ENCODE measurements at regions not wholly inside any gene's neighbourhood (a gene's known extent, or its start where the extent isn't known, plus 50 kb on each side); places are given as distances from the start of the nearest gene placed in this dataset.

- no peak overlapping the region for H3K4me3 ChIP-seq (ENCODE audit: low read depth, low read length)
- TF ChIP-seq CTCF (IDR thresholded peaks at IDR 0.05; ENCODE audit: control insufficient read depth, extremely low read depth, insufficient read depth), result no peak
- no peak for DNase-seq (ENCODE audit: low read depth)
Observed at GRCh38 chr5:2190549-2190948, 307.8 kb upstream of the IRX4 start.

- no peak overlapping the region for H3K4me3 ChIP-seq (ENCODE audit: low read depth, low read length)
- TF ChIP-seq CTCF (IDR thresholded peaks at IDR 0.05; ENCODE audit: control insufficient read depth, extremely low read depth, insufficient read depth), result no peak
- no peak for DNase-seq (ENCODE audit: low read depth)
Observed at GRCh38 chr5:2188661-2189060, 305.9 kb upstream of the IRX4 start.

DNA sequence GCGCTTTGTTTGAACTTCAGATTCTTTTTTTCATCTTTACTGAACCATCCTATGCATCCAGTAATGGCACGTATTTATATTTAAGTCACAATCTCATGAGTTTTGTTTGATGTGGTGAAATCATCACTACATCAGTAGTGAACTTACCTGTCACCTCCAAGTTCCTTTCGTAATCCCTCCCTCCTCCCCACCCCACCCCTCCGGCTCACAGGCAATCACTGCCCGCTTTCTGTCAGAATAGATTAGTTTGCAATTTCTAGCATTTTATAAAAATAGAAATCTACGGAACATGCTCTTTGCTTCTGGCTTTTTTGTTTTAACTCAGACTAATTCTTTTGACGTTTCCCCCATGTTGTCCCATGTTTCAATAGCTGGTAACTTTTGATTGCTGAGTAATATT, 305.4 kb upstream of the IRX4 start:
- no peak overlapping the region for H3K4me3 ChIP-seq (ENCODE audit: low read depth, low read length)
- TF ChIP-seq CTCF (IDR thresholded peaks at IDR 0.05; ENCODE audit: control insufficient read depth, extremely low read depth, insufficient read depth), result no peak
- DNase-seq (ENCODE audit: low read depth), result no peak

- no peak for TF ChIP-seq CTCF (IDR thresholded peaks at IDR 0.05; ENCODE audit: control insufficient read depth, extremely low read depth, insufficient read depth)
Observed at GRCh38 chr5:2187687-2188086, 305.0 kb upstream of the IRX4 start.

DNA sequence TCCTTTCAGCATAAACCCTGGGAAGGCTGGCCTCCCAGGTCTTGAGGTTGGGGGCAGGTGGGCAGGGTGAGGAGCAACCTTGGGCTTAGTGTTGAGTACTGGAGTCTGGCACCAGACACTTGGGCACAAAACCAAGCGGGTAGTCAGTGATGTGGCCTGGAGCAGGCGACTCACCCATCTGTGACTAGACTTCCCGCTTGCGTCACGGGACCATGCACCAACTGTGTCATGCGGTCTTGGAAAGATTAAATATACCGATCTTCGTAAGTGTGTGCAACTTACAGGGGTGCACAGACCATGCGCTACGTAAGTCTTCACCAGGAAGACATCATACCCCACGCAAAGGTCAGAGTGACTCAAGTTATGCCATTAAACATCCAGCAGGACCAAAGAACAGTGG, 304.4 kb upstream of the IRX4 start:
- no peak for DNase-seq (ENCODE audit: low read depth)
- no peak overlapping the region for H3K4me3 ChIP-seq (ENCODE audit: low read depth, low read length)
- TF ChIP-seq CTCF (IDR thresholded peaks at IDR 0.05; ENCODE audit: control insufficient read depth, extremely low read depth, insufficient read depth), result no peak

More at GRCh38 chr5:2187687-2188086, 305.0 kb upstream of the IRX4 start:
- DNase-seq (ENCODE audit: low read depth), result no peak
- no peak overlapping the region for H3K4me3 ChIP-seq (ENCODE audit: low read depth, low read length)

DNA sequence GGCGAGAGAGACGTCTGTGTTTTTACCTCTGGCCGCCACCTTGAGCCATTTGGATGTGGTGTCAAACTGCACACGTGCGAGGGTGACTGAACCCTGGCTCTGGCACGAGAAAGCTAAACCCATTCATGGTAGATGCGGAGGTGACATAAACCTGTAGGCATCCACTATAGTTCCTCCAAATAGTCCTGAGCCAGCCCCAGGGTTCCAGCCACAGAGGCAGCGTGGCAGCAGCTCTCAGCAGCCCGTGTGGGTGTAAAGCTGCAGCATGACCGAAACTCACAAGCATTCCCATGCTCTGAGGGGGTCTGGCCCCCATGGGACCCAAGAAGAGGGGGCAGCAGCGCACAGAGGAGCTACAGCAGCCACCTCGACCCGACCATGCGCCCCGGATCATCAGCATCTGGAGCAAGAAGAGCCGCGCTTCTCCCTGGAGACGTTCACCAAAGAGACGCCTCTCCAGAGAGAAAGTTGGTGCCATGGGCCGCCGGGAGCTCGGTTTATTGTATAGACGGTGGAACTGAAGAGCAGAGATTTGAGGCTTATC, 303.8 kb upstream of the IRX4 start:
- TF ChIP-seq CTCF (IDR thresholded peaks at IDR 0.05; ENCODE audit: control insufficient read depth, extremely low read depth, insufficient read depth), result no peak
- no peak overlapping the region for H3K4me3 ChIP-seq (ENCODE audit: low read depth, low read length)
- DNase-seq (ENCODE audit: low read depth), result no peak
